BLaER1 treated with 17β-estradiol and CSF1 and Interleukin-3, amounts not matched to agents 10 nM and 100 nM (cell line): ENCODE measurements at regions not wholly inside any gene's neighbourhood (a gene's known extent, or its start where the extent isn't known, plus 50 kb on each side); places are given as distances from the start of the nearest gene placed in this dataset.

Source experiments
- H3K27ac ChIP-seq, 11 experiments: shearing (Covaris generic); formaldehyde crosslinking; 2 replicates each; pipeline ENCODE4 v1.8.1; 2022
- H3K27me3 ChIP-seq, 11 experiments: shearing (Covaris generic); formaldehyde crosslinking; 2 replicates each; pipeline ENCODE4 v1.8.1; 2022
- H3K36me3 ChIP-seq, 11 experiments: shearing (Covaris generic); formaldehyde crosslinking; 2 replicates each; pipeline ENCODE4 v1.8.1; 2022
- H3K4me1 ChIP-seq, 10 experiments: shearing (Covaris generic); formaldehyde crosslinking; 2 replicates each; pipeline ENCODE4 v1.8.1; 2022
- H3K4me2 ChIP-seq, 11 experiments: shearing (Covaris generic); formaldehyde crosslinking; 2 replicates each; pipeline ENCODE4 v1.8.1; 2022
- H3K4me3 ChIP-seq, 10 experiments: shearing (Covaris generic); formaldehyde crosslinking; 2 replicates each; pipeline ENCODE4 v1.8.1; 2022
- H3K9ac ChIP-seq, 11 experiments: shearing (Covaris generic); formaldehyde crosslinking; 2 replicates each; pipeline ENCODE4 v1.8.1; 2022
- H3K9me3 ChIP-seq, 11 experiments: shearing (Covaris generic); formaldehyde crosslinking; replicated peaks in 1 of 11; 2 replicates each; pipeline ENCODE4 v1.8.1; 2022
- H4K20me1 ChIP-seq, 11 experiments: shearing (Covaris generic); formaldehyde crosslinking; 2 replicates each; pipeline ENCODE4 v1.8.1; 2022
- Cebpa-rat ChIP-seq, 11 experiments: shearing (Covaris generic); IDR thresholded peaks; 2 replicates each; pipeline ENCODE4 v1.8.1; 2022

DNA sequence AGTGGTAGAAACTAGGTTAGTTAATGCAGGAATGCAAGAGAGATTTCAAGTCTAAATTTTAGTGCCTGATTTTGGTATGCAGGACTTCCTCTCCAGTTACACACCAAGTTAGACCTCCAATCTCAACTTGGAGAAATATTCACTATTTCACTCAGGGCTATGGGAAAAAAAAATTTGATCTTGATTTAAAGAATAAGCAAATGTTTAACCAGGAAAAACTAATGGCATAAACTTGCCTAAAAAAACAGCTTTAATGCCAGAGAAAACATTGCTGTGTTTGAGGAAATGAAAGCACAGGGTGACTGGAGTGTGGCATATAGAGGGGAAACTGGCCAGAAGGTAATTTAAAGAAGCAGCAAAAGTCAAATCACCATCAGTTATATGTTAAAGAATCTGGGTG is 575.4 kb upstream of the LRRC4C start:
- TF ChIP-seq Cebpa-rat (IDR thresholded peaks at IDR 0.05) = no peak

GRCh38 chr11:42036201-42036600 is 576.7 kb upstream of the LRRC4C start:
- Histone ChIP-seq H3K27me3 (no peaks in the 10 kb centered on the region), H3K9me3 (no peaks in the 10 kb centered on the region), H3K4me2 (no peak overlapping the region), H3K4me3 (no peak overlapping the region), H4K20me1 (no peaks in the 10 kb centered on the region), H3K27ac (no peak overlapping the region), H3K4me1 (0 out of 20 replicates have a peak, but pooled peaks cover 0 to 7% (median 0%) of the 10 kb centered on the region in 10 experiments), H3K36me3 (no peaks in the 10 kb centered on the region), H3K9ac (no peak overlapping the region)
- TF ChIP-seq Cebpa-rat (IDR thresholded peaks at IDR 0.05) = no peak

More for the DNA sequence above, 575.4 kb upstream of the LRRC4C start:
- H3K27ac ChIP-seq = no peak overlapping the region
- no peak overlapping the region for H3K4me2 ChIP-seq
- H3K9me3 ChIP-seq = no peaks in the 10 kb centered on the region
- H3K4me3 ChIP-seq = no peak overlapping the region
- H3K36me3 ChIP-seq = no peaks in the 10 kb centered on the region
- H4K20me1 ChIP-seq = no peaks in the 10 kb centered on the region
- H3K4me1 ChIP-seq = 0 out of 20 replicates have a peak, but pooled peaks cover 0 to 7% (median 0%) of the 10 kb centered on the region in 10 experiments
- H3K9ac ChIP-seq = no peak overlapping the region
- H3K27me3 ChIP-seq = no peaks in the 10 kb centered on the region

- H4K20me1 ChIP-seq = no peaks in the 10 kb centered on the region
- H3K9me3 ChIP-seq = no peaks in the 10 kb centered on the region
- TF ChIP-seq Cebpa-rat (IDR thresholded peaks at IDR 0.05) = no peak
- no peaks in the 10 kb centered on the region for H3K27me3 ChIP-seq
- no peak overlapping the region for H3K4me3 ChIP-seq
- no peak overlapping the region for H3K9ac ChIP-seq
- H3K36me3 ChIP-seq = no peaks in the 10 kb centered on the region
- no peak overlapping the region for H3K27ac ChIP-seq
- H3K4me2 ChIP-seq = no peak overlapping the region
- H3K4me1 ChIP-seq = no peaks in the 10 kb centered on the region
Measured at GRCh38 chr11:42043312-42043711, 583.9 kb upstream of the LRRC4C start.

DNA sequence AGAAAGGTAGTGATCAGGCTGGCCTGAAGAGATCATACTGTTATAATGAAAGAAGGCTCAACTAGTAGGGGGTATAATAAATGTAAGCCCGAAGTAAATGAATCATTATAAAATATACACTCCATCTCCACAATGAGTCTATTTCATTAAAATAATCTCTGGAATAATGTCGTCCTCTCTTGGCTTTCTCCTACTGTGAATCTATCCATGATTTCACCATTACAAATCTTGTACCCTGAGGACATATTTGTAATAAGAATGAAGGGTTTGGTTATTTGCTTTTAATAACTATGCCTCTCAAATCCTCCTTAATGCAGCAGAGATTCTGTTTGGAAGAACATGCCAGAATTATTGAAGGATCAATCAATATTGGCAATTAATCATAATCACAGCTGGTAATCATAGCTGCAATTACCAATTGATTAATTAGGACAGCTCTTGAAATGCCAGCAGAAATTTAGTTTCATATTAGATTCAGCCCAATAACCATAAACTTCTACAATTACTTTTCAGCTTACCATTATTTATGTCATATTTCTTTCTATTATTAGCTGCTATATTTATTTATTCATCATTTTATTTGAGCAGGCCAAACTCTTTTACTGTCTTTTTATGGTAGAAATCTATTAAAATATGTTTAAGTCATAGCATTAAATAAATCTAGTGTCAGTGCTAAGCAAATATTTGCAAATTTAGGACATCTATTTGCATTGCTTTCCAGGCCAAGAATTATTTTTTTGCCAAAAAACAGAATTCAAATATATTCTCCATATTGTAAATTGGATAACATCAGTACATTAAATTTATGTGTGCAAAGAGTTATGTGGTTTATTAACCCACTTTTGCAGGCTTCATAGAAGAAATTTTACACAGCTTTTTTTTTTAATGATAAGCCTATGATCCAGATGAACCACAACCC is 588.4 kb upstream of the LRRC4C start:
- Histone ChIP-seq H3K4me1 (peaks cover 0 to 10% (median 0%) of the 10 kb centered on the region in 10 experiments; a peak in 3 of 20 replicates), H3K36me3 (no peaks in the 10 kb centered on the region), H3K4me3 (no peak overlapping the region), H3K27ac (no peak overlapping the region), H4K20me1 (no peaks in the 10 kb centered on the region), H3K27me3 (no peaks in the 10 kb centered on the region), H3K4me2 (no peak overlapping the region), H3K9ac (no peak overlapping the region), H3K9me3 (no peaks in the 10 kb centered on the region)
- TF ChIP-seq Cebpa-rat (IDR thresholded peaks at IDR 0.05) = no peak

DNA sequence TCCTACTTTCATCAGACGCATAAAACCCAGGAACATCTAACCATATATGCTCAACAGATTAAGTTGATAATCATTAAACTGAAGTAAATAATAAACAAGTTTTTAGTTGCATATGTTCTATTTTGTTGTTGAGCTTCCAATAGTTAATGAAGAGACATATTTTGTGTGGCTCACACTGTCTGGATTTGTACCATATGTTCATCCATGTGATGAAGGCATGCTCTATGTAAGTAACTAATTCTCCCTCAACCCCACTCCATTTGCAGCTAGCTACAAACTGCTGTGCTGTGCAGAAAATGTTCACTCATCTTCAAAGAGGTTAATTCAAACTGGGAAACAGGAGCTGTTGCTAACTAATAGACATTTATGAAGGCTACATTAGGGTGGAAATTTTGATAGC is 589.7 kb upstream of the LRRC4C start:
- H3K27me3 ChIP-seq = no peaks in the 10 kb centered on the region
- H3K27ac ChIP-seq = no peak overlapping the region
- peaks cover 0 to 10% (median 0%) of the 10 kb centered on the region in 10 experiments; a peak in 3 of 20 replicates for H3K4me1 ChIP-seq
- no peak for TF ChIP-seq Cebpa-rat (IDR thresholded peaks at IDR 0.05)
- H3K4me3 ChIP-seq = no peak overlapping the region
- H3K36me3 ChIP-seq = no peaks in the 10 kb centered on the region
- H3K9ac ChIP-seq = no peak overlapping the region
- no peak overlapping the region for H3K4me2 ChIP-seq
- H3K9me3 ChIP-seq = no peaks in the 10 kb centered on the region
- H4K20me1 ChIP-seq = no peaks in the 10 kb centered on the region

GRCh38 chr11:42049650-42050049 is 590.2 kb upstream of the LRRC4C start:
- Histone ChIP-seq H3K4me1 (peaks cover 0 to 10% (median 0%) of the 10 kb centered on the region in 10 experiments; a peak in 3 of 20 replicates), H3K9ac (no peak overlapping the region), H3K4me2 (no peak overlapping the region), H4K20me1 (no peaks in the 10 kb centered on the region), H3K27me3 (no peaks in the 10 kb centered on the region), H3K27ac (no peak overlapping the region), H3K4me3 (no peak overlapping the region), H3K9me3 (no peaks in the 10 kb centered on the region), H3K36me3 (no peaks in the 10 kb centered on the region)
- TF ChIP-seq Cebpa-rat (IDR thresholded peaks at IDR 0.05) = no peak

DNA sequence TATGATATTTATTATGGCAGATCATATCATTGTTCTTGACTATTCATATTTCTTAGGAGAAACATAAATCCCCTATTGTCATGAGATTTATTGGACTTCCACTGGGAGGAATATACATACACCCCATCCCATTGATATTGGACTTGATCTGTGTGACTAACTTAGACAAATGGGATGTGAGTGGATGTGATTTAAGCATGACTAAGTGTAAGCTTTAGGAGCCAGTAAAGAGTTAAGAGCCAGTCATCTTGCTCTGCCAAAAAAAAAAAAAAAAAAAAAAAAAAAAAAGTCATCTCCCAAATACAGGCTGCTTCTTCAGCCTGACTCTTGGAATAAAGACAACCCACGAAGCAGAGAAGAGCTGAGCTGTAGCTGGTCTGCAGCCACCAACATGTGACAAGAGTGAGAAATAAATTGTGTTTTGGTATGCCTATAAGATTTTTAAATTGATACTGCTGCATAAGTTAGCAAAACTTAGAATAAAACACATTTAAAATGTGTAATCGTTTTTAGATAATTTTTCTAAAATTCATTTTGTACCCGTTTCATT is 595.0 kb upstream of the LRRC4C start:
- no peaks in the 10 kb centered on the region for H3K27me3 ChIP-seq
- H3K36me3 ChIP-seq = no peaks in the 10 kb centered on the region
- TF ChIP-seq Cebpa-rat (IDR thresholded peaks at IDR 0.05) = no peak
- no peak overlapping the region for H3K4me3 ChIP-seq
- peaks cover 0 to 8% (median 0%) of the 10 kb centered on the region in 10 experiments; a peak in 3 of 20 replicates for H3K4me1 ChIP-seq
- H3K9me3 ChIP-seq = no peaks in the 10 kb centered on the region
- H3K27ac ChIP-seq = no peak overlapping the region
- no peaks in the 10 kb centered on the region for H4K20me1 ChIP-seq
- no peak overlapping the region for H3K4me2 ChIP-seq
- no peak overlapping the region for H3K9ac ChIP-seq

DNA sequence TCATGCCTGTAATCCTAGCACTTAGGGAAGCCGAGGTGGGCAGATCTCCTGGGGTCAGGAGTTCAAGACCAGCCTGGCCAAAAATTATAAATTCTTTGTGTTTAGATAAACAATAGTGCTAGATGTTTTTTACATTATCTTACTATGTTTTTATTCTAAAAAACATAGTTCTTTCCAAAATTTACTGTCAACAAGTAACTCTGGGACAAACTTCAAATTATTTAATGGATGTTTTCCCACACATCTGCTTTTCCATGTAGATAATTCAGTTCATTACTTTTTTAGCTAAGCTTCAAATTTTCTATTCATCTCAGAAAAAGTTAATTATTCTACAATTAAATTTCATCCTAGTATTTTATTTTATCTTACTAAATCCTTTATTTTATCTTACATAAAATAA is 596.2 kb upstream of the LRRC4C start:
- Histone ChIP-seq H3K4me1 (no peaks in the 10 kb centered on the region), H3K4me2 (no peak overlapping the region), H3K27ac (no peak overlapping the region), H3K4me3 (no peak overlapping the region), H3K36me3 (no peaks in the 10 kb centered on the region), H4K20me1 (no peaks in the 10 kb centered on the region), H3K9ac (no peak overlapping the region), H3K9me3 (no peaks in the 10 kb centered on the region), H3K27me3 (no peaks in the 10 kb centered on the region)
- TF ChIP-seq Cebpa-rat (IDR thresholded peaks at IDR 0.05) = no peak

GRCh38 chr11:42058794-42059193 is 599.3 kb upstream of the LRRC4C start:
- H3K4me2 ChIP-seq = no peak overlapping the region
- no peaks in the 10 kb centered on the region for H3K4me1 ChIP-seq
- H3K9ac ChIP-seq = no peak overlapping the region
- no peaks in the 10 kb centered on the region for H3K9me3 ChIP-seq
- no peak overlapping the region for H3K4me3 ChIP-seq
- H4K20me1 ChIP-seq = no peaks in the 10 kb centered on the region
- H3K36me3 ChIP-seq = no peaks in the 10 kb centered on the region
- no peak for TF ChIP-seq Cebpa-rat (IDR thresholded peaks at IDR 0.05)
- H3K27me3 ChIP-seq = no peaks in the 10 kb centered on the region
- no peak overlapping the region for H3K27ac ChIP-seq

- Histone ChIP-seq H3K27me3 (no peaks in the 10 kb centered on the region), H3K9me3 (no peaks in the 10 kb centered on the region), H4K20me1 (no peaks in the 10 kb centered on the region), H3K4me2 (no peak overlapping the region), H3K4me3 (no peak overlapping the region), H3K36me3 (no peaks in the 10 kb centered on the region), H3K4me1 (no peaks in the 10 kb centered on the region), H3K27ac (no peak overlapping the region), H3K9ac (no peak overlapping the region)
- no peak for TF ChIP-seq Cebpa-rat (IDR thresholded peaks at IDR 0.05)
Measured at GRCh38 chr11:42065199-42065598, 605.7 kb upstream of the LRRC4C start.
